Upper lobe of left lung (tissue), 4 donors: ENCODE measurements at regions not wholly inside any gene's neighbourhood (a gene's known extent, or its start where the extent isn't known, plus 50 kb on each side); places are given as distances from the start of the nearest gene placed in this dataset.

Source experiments
- CTCF ChIP-seq, 6 experiments: fragments of 450-650 bp in 4 of 6; fragments of 200-600 bp in 2 of 6; sonication (generic) in 2 of 6; IDR thresholded peaks; one replicate each; pipeline ENCODE4 v1.5.1; 2016 to 2019; ENCODE audit warnings: antibody characterized with exemption in 6 of 6
- EP300 ChIP-seq, 4 donors: sonication (generic); formaldehyde crosslinking; IDR thresholded peaks; one replicate each; pipeline ENCODE4 v1.5.1; 2017; ENCODE audit warnings: antibody characterized with exemption in 4 of 4, control low read depth in 2 of 4
- POLR2A ChIP-seq, 4 donors: fragments of 450-650 bp; IDR thresholded peaks; one replicate each; pipeline ENCODE4 v1.5.1; 2016 to 2017; ENCODE audit warnings: antibody characterized with exemption in 4 of 4, mild to moderate bottlenecking in 2 of 4
- POLR2AphosphoS5 ChIP-seq, 2 donors: sonication (generic); formaldehyde crosslinking; IDR thresholded peaks; one replicate each; pipeline ENCODE4 v1.5.1; 2017; ENCODE audit warnings: antibody characterized with exemption in 2 of 2

GRCh38 chr11:37006563-37006962 is 408.5 kb upstream of the RAG2 start:
- TF ChIP-seq POLR2AphosphoS5 (IDR thresholded peaks at IDR 0.05): no peak
- no peak for TF ChIP-seq CTCF (IDR thresholded peaks at IDR 0.05)
- no peak for TF ChIP-seq POLR2A (IDR thresholded peaks at IDR 0.05)
- no peak for TF ChIP-seq EP300 (IDR thresholded peaks at IDR 0.05)
